Vagina (tissue), 2 donors: ENCODE measurements at regions not wholly inside any gene's neighbourhood (a gene's known extent, or its start where the extent isn't known, plus 50 kb on each side); places are given as distances from the start of the nearest gene placed in this dataset.

Source experiments
- POLR2A ChIP-seq, 2 donors: fragments of 450-650 bp; IDR thresholded peaks; one replicate each; pipeline ENCODE4 v1.6.1; 2017; ENCODE audit warnings: antibody characterized with exemption in 2 of 2, mild to moderate bottlenecking in 2 of 2, moderate library complexity in 2 of 2
- POLR2AphosphoS5 ChIP-seq, 2 donors: sonication (generic); formaldehyde crosslinking; IDR thresholded peaks; one replicate each; pipeline ENCODE4 v1.9.0; 2017; ENCODE audit warnings: antibody characterized with exemption in 2 of 2, mild to moderate bottlenecking in 2 of 2, low read depth in 1 of 2; ENCODE audit not compliant: insufficient read depth in 1 of 2
- TF ChIP-seq, protein P1 (sequence below), 3 experiments: fragments of 450-650 bp in 2 of 3; fragments of 200-600 bp in 1 of 3; sonication (generic) in 1 of 3; IDR thresholded peaks; one replicate each; pipeline ENCODE4 v1.5.1; 2017 to 2019; ENCODE audit warnings: antibody characterized with exemption in 3 of 3, mild to moderate bottlenecking in 2 of 3, moderate library complexity in 2 of 3

DNA sequence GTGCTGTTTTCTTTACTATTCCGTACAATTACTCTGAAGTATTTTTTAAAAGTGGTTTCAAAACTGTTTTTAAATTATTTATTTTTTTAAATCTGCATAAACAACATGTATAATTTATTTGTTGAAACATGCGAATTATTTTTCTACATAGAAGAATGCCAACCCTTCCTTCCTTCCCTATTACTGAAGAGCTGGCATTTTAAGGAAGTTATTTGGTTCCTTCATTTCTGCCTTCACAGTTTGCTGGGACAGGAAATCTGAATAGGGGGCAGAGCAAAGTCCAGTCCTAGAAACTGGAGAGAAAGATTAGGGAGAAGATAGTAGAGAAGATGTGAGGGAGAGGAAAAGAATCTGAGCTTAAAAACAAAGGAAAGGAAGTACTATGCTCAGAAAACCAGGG is 146.7 kb upstream of the ACVR2A start:
- TF ChIP-seq POLR2AphosphoS5 (IDR thresholded peaks at IDR 0.05; ENCODE audit: insufficient read depth in 1 of 2, low read depth in 1 of 2) (no peak), POLR2A (IDR thresholded peaks at IDR 0.05) (no peak)
- TF ChIP-seq, protein P1, sequence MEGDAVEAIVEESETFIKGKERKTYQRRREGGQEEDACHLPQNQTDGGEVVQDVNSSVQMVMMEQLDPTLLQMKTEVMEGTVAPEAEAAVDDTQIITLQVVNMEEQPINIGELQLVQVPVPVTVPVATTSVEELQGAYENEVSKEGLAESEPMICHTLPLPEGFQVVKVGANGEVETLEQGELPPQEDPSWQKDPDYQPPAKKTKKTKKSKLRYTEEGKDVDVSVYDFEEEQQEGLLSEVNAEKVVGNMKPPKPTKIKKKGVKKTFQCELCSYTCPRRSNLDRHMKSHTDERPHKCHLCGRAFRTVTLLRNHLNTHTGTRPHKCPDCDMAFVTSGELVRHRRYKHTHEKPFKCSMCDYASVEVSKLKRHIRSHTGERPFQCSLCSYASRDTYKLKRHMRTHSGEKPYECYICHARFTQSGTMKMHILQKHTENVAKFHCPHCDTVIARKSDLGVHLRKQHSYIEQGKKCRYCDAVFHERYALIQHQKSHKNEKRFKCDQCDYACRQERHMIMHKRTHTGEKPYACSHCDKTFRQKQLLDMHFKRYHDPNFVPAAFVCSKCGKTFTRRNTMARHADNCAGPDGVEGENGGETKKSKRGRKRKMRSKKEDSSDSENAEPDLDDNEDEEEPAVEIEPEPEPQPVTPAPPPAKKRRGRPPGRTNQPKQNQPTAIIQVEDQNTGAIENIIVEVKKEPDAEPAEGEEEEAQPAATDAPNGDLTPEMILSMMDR (IDR thresholded peaks at IDR 0.05), result no peak
